SK-N-SH (cell line): ENCODE measurements at regions not wholly inside any gene's neighbourhood (a gene's known extent, or its start where the extent isn't known, plus 50 kb on each side); places are given as distances from the start of the nearest gene placed in this dataset.

Source experiments
- CTCF ChIA-PET: fragments of 300-600, 350-600 bp; formaldehyde crosslinking; extraction: SDS; loops from one replicate; lab custom pipeline; 2021; lab: Yijun Ruan, JAX
- POLR2A ChIA-PET: fragments of 350-600 bp; sonication (Branson Sonifier 250); formaldehyde crosslinking; extraction: SDS; loops from one replicate; lab custom pipeline; 2020; ENCODE audit warnings: antibody characterized with exemption, inconsistent platforms; lab: Yijun Ruan, JAX
- DNase-seq: peaks from one replicate; pipeline ENCODE4 v3.0.0; 2012
- H2AFZ ChIP-seq: fragments of 200-600 bp; sonication (generic); 2 replicates; pipeline ENCODE4 v1.8.1; 2016; ENCODE audit warnings: antibody characterized with exemption, mild to moderate bottlenecking, low read depth
- H3F3A ChIP-seq: fragments of 200-600 bp; sonication (generic); replicated peaks from 2 replicates; pipeline ENCODE3; 2016; ENCODE audit warnings: antibody characterized with exemption, mild to moderate bottlenecking; ENCODE audit not compliant: insufficient read depth
- H3K27ac ChIP-seq, 2 experiments: fragments of 200-500 bp in 1 of 2; fragments of 200-600 bp in 1 of 2; sonication (Bioruptor generic) in 1 of 2; sonication (generic), shearing (Covaris generic) in 1 of 2; 2 replicates each; pipeline versions ENCODE4 v1.5.1 to v1.6.1; 2014 to 2016; ENCODE audit warnings: low read depth in 2 of 2, inconsistent platforms in 1 of 2, low read length in 1 of 2, mild to moderate bottlenecking in 1 of 2, mixed read lengths in 1 of 2
- H3K27me3 ChIP-seq: fragments of 200-600 bp; sonication (generic), shearing (Covaris generic); 2 replicates; pipeline ENCODE4 v1.6.1; 2016; ENCODE audit warnings: mixed run types; ENCODE audit not compliant: insufficient read depth
- H3K36me3 ChIP-seq, 2 experiments: fragments of 200-500 bp in 1 of 2; fragments of 200-600 bp in 1 of 2; sonication (Bioruptor generic) in 1 of 2; sonication (generic) in 1 of 2; replicated peaks in 1 of 2; 2 replicates each; pipeline versions ENCODE3 to v1.5.1; 2014 to 2016; ENCODE audit warnings: low read length in 1 of 2, mild to moderate bottlenecking in 1 of 2; ENCODE audit not compliant: insufficient read depth in 2 of 2, control insufficient read depth in 1 of 2
- H3K4me1 ChIP-seq, 2 experiments: fragments of 200-500 bp in 1 of 2; fragments of 200-600 bp in 1 of 2; sonication (Bioruptor generic) in 1 of 2; sonication (generic), shearing (Covaris generic) in 1 of 2; 2 replicates each; pipeline versions ENCODE4 v1.5.1 to v1.6.1; 2014 to 2016; ENCODE audit warnings: low read depth in 1 of 2, low read length in 1 of 2, mixed run types in 1 of 2; ENCODE audit not compliant: insufficient read depth in 2 of 2, control insufficient read depth in 1 of 2
- H3K4me2 ChIP-seq: fragments of 200-600 bp; sonication (generic), shearing (Covaris generic); 2 replicates; pipeline ENCODE4 v1.6.1; 2017; ENCODE audit warnings: mixed run types
- H3K4me3 ChIP-seq, 2 experiments: fragments of 200-500 bp in 1 of 2; fragments of 200-600 bp in 1 of 2; sonication (Bioruptor generic) in 1 of 2; sonication (generic), shearing (Covaris generic) in 1 of 2; 2 replicates each; pipeline versions ENCODE4 v1.5.1 to v1.8.1; 2014 to 2016; ENCODE audit warnings: low read depth in 2 of 2, inconsistent platforms in 1 of 2, low read length in 1 of 2, mild to moderate bottlenecking in 1 of 2, mixed read lengths in 1 of 2, moderate library complexity in 1 of 2
- H3K79me2 ChIP-seq: fragments of 200-600 bp; sonication (generic); 2 replicates; pipeline ENCODE4 v1.8.1; 2017; ENCODE audit warnings: mild to moderate bottlenecking; ENCODE audit not compliant: insufficient read depth
- H3K9ac ChIP-seq: fragments of 200-600 bp; sonication (generic); 2 replicates; pipeline ENCODE4 v1.6.1; 2017; ENCODE audit warnings: mixed run types
- H3K9me2 ChIP-seq: fragments of 200-600 bp; sonication (generic); 2 replicates; pipeline ENCODE4 v1.6.1; 2017; ENCODE audit warnings: mixed run types
- H3K9me3 ChIP-seq: fragments of 200-600 bp; sonication (generic); 2 replicates; pipeline ENCODE4 v1.6.1; 2017; ENCODE audit warnings: mixed run types, mild to moderate bottlenecking, moderate library complexity
- H4K20me1 ChIP-seq: fragments of 200-600 bp; sonication (generic); 2 replicates; pipeline ENCODE4 v1.6.1; 2017; ENCODE audit warnings: mild to moderate bottlenecking, mixed run types; ENCODE audit not compliant: insufficient read depth
- CHD2 ChIP-seq: fragments of 150-350 bp; IDR thresholded peaks from 2 replicates; pipeline ENCODE4 v1.6.1; 2018; ENCODE audit warnings: low read length; ENCODE audit not compliant: partially characterized antibody
- FOSL2 ChIP-seq: IDR thresholded peaks from 2 replicates; pipeline ENCODE4 v1.4.0; 2012; ENCODE audit warnings: low read depth, mild to moderate bottlenecking, moderate library complexity, borderline replicate concordance
- FOXJ3 ChIP-seq: sonication (generic); formaldehyde crosslinking; IDR thresholded peaks from 2 replicates; pipeline ENCODE4 v1.5.1; 2020; ENCODE audit warnings: mild to moderate bottlenecking, missing genetic modification reagents
- GATA2 ChIP-seq: sonication (generic); formaldehyde crosslinking; IDR thresholded peaks from 2 replicates; pipeline ENCODE4 v1.5.0; 2020; ENCODE audit warnings: mild to moderate bottlenecking, missing genetic modification reagents
- IRF3 ChIP-seq: fragments of 150-350 bp; IDR thresholded peaks from 2 replicates; pipeline ENCODE4 v1.6.1; 2016; ENCODE audit warnings: mild to moderate bottlenecking, low read depth, low read length
- MAX ChIP-seq: IDR thresholded peaks from 2 replicates; pipeline ENCODE4 v1.4.0; 2012; ENCODE audit warnings: low read depth
- MEF2A ChIP-seq: IDR thresholded peaks from 2 replicates; pipeline ENCODE4 v1.4.0; 2012; ENCODE audit warnings: low read depth, borderline replicate concordance
- NRF1 ChIP-seq: IDR thresholded peaks from 2 replicates; pipeline ENCODE4 v1.6.1; 2012; ENCODE audit warnings: low read depth, mild to moderate bottlenecking, low read length
- POLR2AphosphoS5 ChIP-seq: IDR thresholded peaks from 2 replicates; pipeline ENCODE4 v1.6.1; 2012; ENCODE audit warnings: low read depth, low read length
- RCOR1 ChIP-seq: fragments of 150-350 bp; IDR thresholded peaks from 2 replicates; pipeline ENCODE4 v1.6.1; 2017; ENCODE audit warnings: antibody characterized with exemption, low read length
- REST ChIP-seq: IDR thresholded peaks from 2 replicates; pipeline ENCODE4 v1.6.1; 2012; ENCODE audit warnings: mild to moderate bottlenecking, low read depth, low read length, moderate library complexity
- SIN3A ChIP-seq: IDR thresholded peaks from 2 replicates; pipeline ENCODE4 v1.6.1; 2012; ENCODE audit warnings: low read depth, mild to moderate bottlenecking, low read length, moderate library complexity, borderline replicate concordance
- SMC3 ChIP-seq: IDR thresholded peaks from 2 replicates; pipeline ENCODE4 v1.6.1; 2012; ENCODE audit warnings: low read depth, low read length, improper control_type of control experiment
- TAF1 ChIP-seq: IDR thresholded peaks from 2 replicates; pipeline ENCODE4 v1.6.1; 2012; ENCODE audit warnings: low read depth, mild to moderate bottlenecking, low read length, moderate library complexity, borderline replicate concordance
- USF1 ChIP-seq: IDR thresholded peaks from 2 replicates; pipeline ENCODE4 v1.4.0; 2012; ENCODE audit warnings: low read depth, borderline replicate concordance
- USF2 ChIP-seq: fragments of 150-350 bp; IDR thresholded peaks from 2 replicates; pipeline ENCODE4 v1.6.1; 2017; ENCODE audit warnings: antibody characterized with exemption, low read length, low read depth, borderline replicate concordance
- ZBTB33 ChIP-seq: IDR thresholded peaks from 2 replicates; pipeline ENCODE4 v1.4.0; 2012; ENCODE audit warnings: low read depth, borderline replicate concordance
- WGBS: methylation state at CpG from one replicate; pipeline ENCODE4 v1.1.6; 2017; ENCODE audit warnings: low lambda C conversion rate; 5-methylcytosine and 5-hydroxymethylcytosine counted together

GRCh38 chrX:151830911-151831310, 81.8 kb upstream of the MAGEA4 start:
- H2AFZ ChIP-seq = no peak overlapping the region
- 28% methylated on average over 4 of the region's 4 CpGs for WGBS
- TF ChIP-seq CHD2 (no peak), ZBTB33 (no peak), MAX (no peak), SMC3 (no peak), RCOR1 (no peak), IRF3 (no peak), SIN3A (no peak), POLR2AphosphoS5 (no peak), USF1 (no peak), USF2 (no peak), REST (no peak), FOSL2 (no peak), NRF1 (no peak), TAF1 (no peak), MEF2A (no peak), GATA2 (no peak), FOXJ3 (CRISPR knock-in tag) (no peak)
- TF ChIP-seq, all 33 proteins: peak for 0
- no peaks in the 10 kb centered on the region for H3K79me2 ChIP-seq
- no peak overlapping the region for H3K9ac ChIP-seq
- no peaks in the 10 kb centered on the region for H3F3A ChIP-seq
- no peaks in the 10 kb centered on the region; the same call in 1 of the 2 replicates for H3K27me3 ChIP-seq
- H4K20me1 ChIP-seq = no peaks in the 10 kb centered on the region
- ChIA-PET POLR2A (no interaction called here), CTCF (no interaction called here)
- no peaks in the 10 kb centered on the region for H3K4me1 ChIP-seq
- no peaks in the 10 kb centered on the region for H3K9me3 ChIP-seq
- no peak overlapping the region for H3K4me3 ChIP-seq
- no peaks in the 10 kb centered on the region for H3K36me3 ChIP-seq
- H3K9me2 ChIP-seq = no peaks in the 10 kb centered on the region
- no peak overlapping the region for H3K4me2 ChIP-seq
- H3K27ac ChIP-seq = no peak overlapping the region
- DNase-seq = no peak
